ENCODE measurements at regions not wholly inside any gene's neighbourhood (a gene's known extent, or its start where the extent isn't known, plus 50 kb on each side); places are given as distances from the start of the nearest gene placed in this dataset.

GRCh38 chr6:48744948-48745347 is 634.0 kb upstream of the PTCHD4 start:
- H3K27ac ChIP-seq = no peak overlapping the region
- intact Hi-C loops (cut with DNase I) = no loop called here
- H3K9me3 ChIP-seq = no peaks in the 10 kb centered on the region
- DNase-seq (ENCODE audit: low spot score) = no peak
- no peaks in the 10 kb centered on the region for H3K27me3 ChIP-seq (replicated peaks; ENCODE audit: insufficient read depth)
- no peak overlapping the region for H3K4me3 ChIP-seq
- TF ChIP-seq CTCF (IDR thresholded peaks at IDR 0.05) (no peak), POLR2A (IDR thresholded peaks at IDR 0.05) (no peak), POLR2AphosphoS5 (IDR thresholded peaks at IDR 0.05) (no peak)
- H3K4me1 ChIP-seq (replicated peaks) = no peaks in the 10 kb centered on the region
- no peaks in the 10 kb centered on the region for H3K36me3 ChIP-seq

- H3K27ac ChIP-seq = no peak overlapping the region
- no peaks in the 10 kb centered on the region for H3K9me3 ChIP-seq
- no peaks in the 10 kb centered on the region for H3K36me3 ChIP-seq
- intact Hi-C loops (cut with DNase I) = no loop called here
- 48% methylated on average over 3 of the region's 3 CpGs for WGBS
- no peaks in the 10 kb centered on the region for H3K27me3 ChIP-seq (replicated peaks; ENCODE audit: insufficient read depth)
- H3K4me3 ChIP-seq = no peak overlapping the region
- no peak for DNase-seq (ENCODE audit: low spot score)
- TF ChIP-seq POLR2AphosphoS5 (IDR thresholded peaks at IDR 0.05) (no peak), CTCF (IDR thresholded peaks at IDR 0.05) (no peak), POLR2A (IDR thresholded peaks at IDR 0.05) (no peak)
- H3K4me1 ChIP-seq (replicated peaks) = no peaks in the 10 kb centered on the region
These were observed 632.7 kb upstream of the PTCHD4 start for GRCh38 chr6:48743738-48744137.

GRCh38 chr6:48736501-48737206 is 625.7 kb upstream of the PTCHD4 start:
- WGBS = 59% methylated on average over 2 of the region's 2 CpGs
- H3K27ac ChIP-seq = no peak overlapping the region
- intact Hi-C loops (cut with DNase I) = no loop called here
- peak in 1 of 4 experiments; percentile 7 for TF ChIP-seq CTCF (IDR thresholded peaks at IDR 0.05)
- TF ChIP-seq POLR2AphosphoS5 (IDR thresholded peaks at IDR 0.05) = no peak
- H3K4me3 ChIP-seq = no peak overlapping the region
- H3K9me3 ChIP-seq = no peaks in the 10 kb centered on the region
- no peaks in the 10 kb centered on the region for H3K36me3 ChIP-seq
- no peak for DNase-seq (ENCODE audit: low spot score)
- no peaks in the 10 kb centered on the region for H3K4me1 ChIP-seq (replicated peaks)
- no peaks in the 10 kb centered on the region for H3K27me3 ChIP-seq (replicated peaks; ENCODE audit: insufficient read depth)

GRCh38 chr6:48735846-48736245 is 624.8 kb upstream of the PTCHD4 start:
- intact Hi-C loops (cut with DNase I) = no loop called here
- DNase-seq (ENCODE audit: low spot score) = no peak
- Histone ChIP-seq H3K36me3 (no peaks in the 10 kb centered on the region), H3K4me1 (replicated peaks) (no peaks in the 10 kb centered on the region), H3K27ac (no peak overlapping the region), H3K27me3 (replicated peaks; ENCODE audit: insufficient read depth) (no peaks in the 10 kb centered on the region), H3K9me3 (no peaks in the 10 kb centered on the region), H3K4me3 (no peak overlapping the region)
- TF ChIP-seq POLR2A (IDR thresholded peaks at IDR 0.05) = no peak
- no peak for TF ChIP-seq CTCF (IDR thresholded peaks at IDR 0.05)
- TF ChIP-seq POLR2AphosphoS5 (IDR thresholded peaks at IDR 0.05) = no peak
- WGBS = 91% methylated on average over 1 of the region's 1 CpG

GRCh38 chr6:48733581-48733980 is 622.6 kb upstream of the PTCHD4 start:
- H3K4me3 ChIP-seq = no peak overlapping the region
- no peak for TF ChIP-seq POLR2A (IDR thresholded peaks at IDR 0.05)
- no peak for TF ChIP-seq POLR2AphosphoS5 (IDR thresholded peaks at IDR 0.05)
- TF ChIP-seq CTCF (IDR thresholded peaks at IDR 0.05) = no peak
- DNase-seq (ENCODE audit: low spot score) = no peak
- H3K4me1 ChIP-seq (replicated peaks) = no peaks in the 10 kb centered on the region
- H3K27ac ChIP-seq = no peak overlapping the region
- no peaks in the 10 kb centered on the region for H3K36me3 ChIP-seq
- intact Hi-C loops (cut with DNase I) = no loop called here
- WGBS = 28% methylated on average over 1 of the region's 1 CpG
- H3K27me3 ChIP-seq (replicated peaks; ENCODE audit: insufficient read depth) = no peaks in the 10 kb centered on the region
- no peaks in the 10 kb centered on the region for H3K9me3 ChIP-seq

Data from prostate gland (tissue), 2 donors.